DND-41 (cell line): ENCODE measurements at regions not wholly inside any gene's neighbourhood (a gene's known extent, or its start where the extent isn't known, plus 50 kb on each side); places are given as distances from the start of the nearest gene placed in this dataset.

ENCODE experiments used
- CTCF ChIP-seq: IDR thresholded peaks from 2 replicates; pipeline ENCODE4 v1.5.1; 2012; ENCODE audit warnings: borderline replicate concordance, low read length, moderate library complexity, mild to moderate bottlenecking; ENCODE audit not compliant: poor library complexity, severe bottlenecking; ENCODE audit errors: extremely low read depth
- EZH2 ChIP-seq: IDR thresholded peaks from 3 replicates; pipeline ENCODE4 v1.6.1; 2012; ENCODE audit warnings: borderline replicate concordance, low read depth, mild to moderate bottlenecking, moderate library complexity, low read length, inconsistent platforms; ENCODE audit not compliant: severe bottlenecking

GRCh38 chr7:117946151-117946633 lies 73.0 kb upstream of the CTTNBP2 start:
- TF ChIP-seq CTCF = no peak
- TF ChIP-seq EZH2 = no peak
